HEK293 (cell line): ENCODE measurements at regions not wholly inside any gene's neighbourhood (a gene's known extent, or its start where the extent isn't known, plus 50 kb on each side); places are given as distances from the start of the nearest gene placed in this dataset.

Experiments
- CTCF ChIA-PET: fragments of 350-600 bp; formaldehyde crosslinking; extraction: SDS; loops from one replicate; lab custom pipeline; 2021; ENCODE audit warnings: antibody characterized with exemption; lab: Yijun Ruan, JAX
- POLR2A ChIA-PET: fragments of 300-600 bp; formaldehyde crosslinking; extraction: SDS; loops from one replicate; lab custom pipeline; 2020; ENCODE audit warnings: antibody characterized with exemption, inconsistent platforms; lab: Yijun Ruan, JAX
- H3K27ac ChIP-seq: fragments of 200-500 bp; sonication (Bioruptor generic); 2 replicates; pipeline ENCODE4 v1.5.1; 2014; ENCODE audit warnings: low read depth, low read length, control low read depth, inconsistent platforms; ENCODE audit errors: extremely low read depth
- H3K36me3 ChIP-seq, 2 experiments: fragments of 200-500 bp in 1 of 2; sonication (Bioruptor generic) in 1 of 2; 1 replicate in 1 of 2; 2 replicates in 1 of 2; pipeline ENCODE4 v1.5.1; 2014 to 2017; ENCODE audit warnings: inconsistent platforms in 2 of 2, low read length in 2 of 2; ENCODE audit not compliant: control insufficient read depth in 2 of 2, insufficient read depth in 1 of 2
- H3K4me1 ChIP-seq: fragments of 200-500 bp; sonication (Bioruptor generic); 2 replicates; pipeline ENCODE4 v1.5.1; 2014; ENCODE audit warnings: mild to moderate bottlenecking, low read length, inconsistent platforms; ENCODE audit not compliant: control insufficient read depth, insufficient read depth
- H3K4me3 ChIP-seq: 2 replicates; pipeline ENCODE4 v1.5.1; 2011; ENCODE audit warnings: low read depth, mild to moderate bottlenecking, control low read depth, low read length, moderate library complexity
- H3K9me3 ChIP-seq: fragments of 200-500 bp; sonication (Bioruptor generic); 2 replicates; pipeline ENCODE4 v1.5.1; 2014; ENCODE audit warnings: low read depth, low read length, inconsistent platforms; ENCODE audit not compliant: control insufficient read depth, insufficient read depth
- HOXD13 ChIP-seq: sonication (generic); formaldehyde crosslinking; IDR thresholded peaks from 2 replicates; pipeline ENCODE4 v1.8.0; 2022; ENCODE audit warnings: missing genetic modification reagents, borderline replicate concordance
- KLF9 ChIP-seq: fragments of 450-650 bp; formaldehyde crosslinking; IDR thresholded peaks from 2 replicates; pipeline ENCODE4 v1.5.1; 2016; ENCODE audit warnings: missing biosample characterization, missing genetic modification characterization, low read depth
- PRDM1 ChIP-seq: fragments of 450-650 bp; formaldehyde crosslinking; IDR thresholded peaks from 2 replicates; pipeline ENCODE4; 2016; ENCODE audit warnings: missing biosample characterization, missing genetic modification characterization
- REPIN1 ChIP-seq: fragments of 450-650 bp; formaldehyde crosslinking; IDR thresholded peaks from 2 replicates; pipeline ENCODE4 v1.5.1; 2017; ENCODE audit warnings: missing biosample characterization, missing genetic modification characterization, low read depth
- YY2 ChIP-seq: fragments of 450-650 bp; formaldehyde crosslinking; IDR thresholded peaks from 2 replicates; pipeline ENCODE4 v1.5.1; 2016; ENCODE audit warnings: missing biosample characterization, missing genetic modification characterization
- ZBTB1 ChIP-seq: fragments of 450-650 bp; formaldehyde crosslinking; IDR thresholded peaks from 2 replicates; pipeline ENCODE4 v1.5.1; 2016; ENCODE audit warnings: missing biosample characterization, missing genetic modification characterization
- ZBTB20 ChIP-seq: fragments of 450-650 bp; formaldehyde crosslinking; IDR thresholded peaks from 2 replicates; pipeline ENCODE4 v1.5.1; 2016; ENCODE audit warnings: missing biosample characterization, missing genetic modification characterization
- ZEB2 ChIP-seq: fragments of 450-650 bp; formaldehyde crosslinking; IDR thresholded peaks from 2 replicates; pipeline ENCODE4 v1.5.1; 2016; ENCODE audit warnings: missing biosample characterization, missing genetic modification characterization
- ZNF121 ChIP-seq: fragments of 450-650 bp; formaldehyde crosslinking; IDR thresholded peaks from 2 replicates; pipeline ENCODE4 v1.5.1; 2016; ENCODE audit warnings: missing biosample characterization, missing genetic modification characterization
- ZNF2 ChIP-seq: fragments of 450-650 bp; formaldehyde crosslinking; IDR thresholded peaks from 2 replicates; pipeline ENCODE4 v1.5.1; 2016; ENCODE audit warnings: missing biosample characterization, missing genetic modification characterization
- ZNF223 ChIP-seq: fragments of 450-650 bp; formaldehyde crosslinking; IDR thresholded peaks from 2 replicates; pipeline ENCODE4 v1.5.1; 2016; ENCODE audit warnings: missing biosample characterization, missing genetic modification characterization
- ZNF335 ChIP-seq: fragments of 450-650 bp; formaldehyde crosslinking; conservative IDR thresholded peaks from 2 replicates; pipeline ENCODE4 v1.5.1; 2016; ENCODE audit warnings: missing biosample characterization, missing genetic modification characterization
- ZNF341 ChIP-seq: fragments of 450-650 bp; formaldehyde crosslinking; IDR thresholded peaks from 2 replicates; pipeline ENCODE4; 2016; ENCODE audit warnings: low read depth, missing biosample characterization, missing genetic modification characterization
- ZNF354C ChIP-seq: fragments of 450-650 bp; formaldehyde crosslinking; IDR thresholded peaks from 2 replicates; pipeline ENCODE4 v1.5.1; 2016; ENCODE audit warnings: missing biosample characterization, missing genetic modification characterization, low read depth, borderline replicate concordance
- ZNF544 ChIP-seq: fragments of 450-650 bp; formaldehyde crosslinking; IDR thresholded peaks from 2 replicates; pipeline ENCODE4 v1.5.0; 2017; ENCODE audit warnings: missing biosample characterization, missing genetic modification characterization
- ZNF549 ChIP-seq: fragments of 450-650 bp; IDR thresholded peaks from 2 replicates; pipeline ENCODE4 v1.5.1; 2018; ENCODE audit warnings: missing biosample characterization, missing genetic modification characterization, mild to moderate bottlenecking, inconsistent platforms, moderate library complexity
- ZNF561 ChIP-seq: fragments of 450-650 bp; IDR thresholded peaks from 2 replicates; pipeline ENCODE4 v1.5.1; 2018; ENCODE audit warnings: missing biosample characterization, missing genetic modification characterization, borderline replicate concordance
- ZNF600 ChIP-seq: fragments of 450-650 bp; formaldehyde crosslinking; IDR thresholded peaks from 2 replicates; pipeline ENCODE4 v1.5.1; 2016; ENCODE audit warnings: missing biosample characterization, missing genetic modification characterization
- ZNF660 ChIP-seq: fragments of 450-650 bp; IDR thresholded peaks from 2 replicates; pipeline ENCODE4 v1.5.1; 2018; ENCODE audit warnings: missing biosample characterization, mild to moderate bottlenecking, missing genetic modification characterization
- ZNF777 ChIP-seq: fragments of 450-650 bp; formaldehyde crosslinking; IDR thresholded peaks from 2 replicates; pipeline ENCODE4 v1.5.1; 2017; ENCODE audit warnings: missing biosample characterization, missing genetic modification characterization, borderline replicate concordance
- TF ChIP-seq, protein P1 (sequence below): fragments of 450-650 bp; formaldehyde crosslinking; IDR thresholded peaks from 2 replicates; pipeline ENCODE4 v1.5.1; 2016; ENCODE audit warnings: missing biosample characterization, missing genetic modification characterization
- TF ChIP-seq, protein P2 (sequence below): sonication (generic); formaldehyde crosslinking; IDR thresholded peaks from 2 replicates; pipeline ENCODE4 v1.8.1; 2022; ENCODE audit warnings: mild to moderate bottlenecking, moderate library complexity, missing genetic modification reagents
- TF ChIP-seq, protein P3 (sequence below): fragments of 450-650 bp; formaldehyde crosslinking; IDR thresholded peaks from 2 replicates; pipeline ENCODE4 v1.5.1; 2017; ENCODE audit warnings: missing biosample characterization, missing genetic modification characterization
- TF ChIP-seq, protein P4 (sequence below): fragments of 450-650 bp; formaldehyde crosslinking; IDR thresholded peaks from 2 replicates; pipeline ENCODE4 v1.5.1; 2016; ENCODE audit warnings: missing biosample characterization, missing genetic modification characterization
- TF ChIP-seq, protein P5 (sequence below): fragments of 450-650 bp; IDR thresholded peaks from 2 replicates; pipeline ENCODE4 v1.5.1; 2018; ENCODE audit warnings: missing biosample characterization, missing genetic modification characterization
- TF ChIP-seq, protein P6 (sequence below): fragments of 450-650 bp; formaldehyde crosslinking; IDR thresholded peaks from 2 replicates; pipeline ENCODE4 v1.5.1; 2016; ENCODE audit warnings: missing biosample characterization, missing genetic modification characterization, borderline replicate concordance
- TF ChIP-seq, protein P7 (sequence below): fragments of 450-650 bp; formaldehyde crosslinking; IDR thresholded peaks from 2 replicates; pipeline ENCODE4 v1.5.1; 2016; ENCODE audit warnings: missing biosample characterization, missing genetic modification characterization

DNA sequence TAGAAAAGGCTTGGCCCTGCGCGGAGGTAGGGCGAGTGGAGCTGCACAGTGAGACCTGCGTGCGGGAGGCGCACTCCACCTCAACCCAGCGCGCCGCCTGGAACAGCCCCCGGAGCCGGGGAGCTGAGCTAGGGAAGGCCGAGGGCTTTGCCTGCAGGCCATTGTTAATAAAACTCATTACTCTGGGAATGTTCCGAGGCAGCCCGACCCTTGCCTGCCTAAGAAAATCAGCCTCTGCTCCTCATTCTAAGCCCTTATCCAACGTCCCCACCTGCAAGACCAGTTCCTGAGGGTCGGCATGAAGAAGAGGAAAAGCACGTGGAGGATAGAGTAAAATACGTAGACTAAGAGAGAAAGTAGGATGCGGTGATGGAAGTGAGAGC lies 55.3 kb downstream of the C7orf25 start:
- Histone ChIP-seq H3K9me3 (no peaks in the 10 kb centered on the region), H3K36me3 (no peaks in the 10 kb centered on the region), H3K27ac (peak overlapping the region; percentile 47; the same call in 1 of the 2 replicates), H3K4me1 (no peaks in the 10 kb centered on the region), H3K4me3 (peak overlapping the region; percentile 51)
- TF ChIP-seq, protein P1, sequence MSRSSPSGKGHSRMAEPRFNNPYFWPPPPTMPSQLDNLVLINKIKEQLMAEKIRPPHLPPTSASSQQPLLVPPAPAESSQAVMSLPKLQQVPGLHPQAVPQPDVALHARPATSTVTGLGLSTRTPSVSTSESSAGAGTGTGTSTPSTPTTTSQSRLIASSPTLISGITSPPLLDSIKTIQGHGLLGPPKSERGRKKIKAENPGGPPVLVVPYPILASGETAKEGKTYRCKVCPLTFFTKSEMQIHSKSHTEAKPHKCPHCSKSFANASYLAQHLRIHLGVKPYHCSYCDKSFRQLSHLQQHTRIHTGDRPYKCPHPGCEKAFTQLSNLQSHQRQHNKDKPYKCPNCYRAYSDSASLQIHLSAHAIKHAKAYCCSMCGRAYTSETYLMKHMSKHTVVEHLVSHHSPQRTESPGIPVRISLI, result peak; percentile 67
- peak; percentile 87 for TF ChIP-seq ZNF600
- TF ChIP-seq, protein P2, sequence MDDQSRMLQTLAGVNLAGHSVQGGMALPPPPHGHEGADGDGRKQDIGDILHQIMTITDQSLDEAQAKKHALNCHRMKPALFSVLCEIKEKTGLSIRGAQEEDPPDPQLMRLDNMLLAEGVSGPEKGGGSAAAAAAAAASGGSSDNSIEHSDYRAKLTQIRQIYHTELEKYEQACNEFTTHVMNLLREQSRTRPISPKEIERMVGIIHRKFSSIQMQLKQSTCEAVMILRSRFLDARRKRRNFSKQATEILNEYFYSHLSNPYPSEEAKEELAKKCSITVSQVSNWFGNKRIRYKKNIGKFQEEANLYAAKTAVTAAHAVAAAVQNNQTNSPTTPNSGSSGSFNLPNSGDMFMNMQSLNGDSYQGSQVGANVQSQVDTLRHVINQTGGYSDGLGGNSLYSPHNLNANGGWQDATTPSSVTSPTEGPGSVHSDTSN (CRISPR knock-in tag), result 0 out of 2 replicates have a peak, but pooled peaks have one; percentile 49
- TF ChIP-seq, protein P3, sequence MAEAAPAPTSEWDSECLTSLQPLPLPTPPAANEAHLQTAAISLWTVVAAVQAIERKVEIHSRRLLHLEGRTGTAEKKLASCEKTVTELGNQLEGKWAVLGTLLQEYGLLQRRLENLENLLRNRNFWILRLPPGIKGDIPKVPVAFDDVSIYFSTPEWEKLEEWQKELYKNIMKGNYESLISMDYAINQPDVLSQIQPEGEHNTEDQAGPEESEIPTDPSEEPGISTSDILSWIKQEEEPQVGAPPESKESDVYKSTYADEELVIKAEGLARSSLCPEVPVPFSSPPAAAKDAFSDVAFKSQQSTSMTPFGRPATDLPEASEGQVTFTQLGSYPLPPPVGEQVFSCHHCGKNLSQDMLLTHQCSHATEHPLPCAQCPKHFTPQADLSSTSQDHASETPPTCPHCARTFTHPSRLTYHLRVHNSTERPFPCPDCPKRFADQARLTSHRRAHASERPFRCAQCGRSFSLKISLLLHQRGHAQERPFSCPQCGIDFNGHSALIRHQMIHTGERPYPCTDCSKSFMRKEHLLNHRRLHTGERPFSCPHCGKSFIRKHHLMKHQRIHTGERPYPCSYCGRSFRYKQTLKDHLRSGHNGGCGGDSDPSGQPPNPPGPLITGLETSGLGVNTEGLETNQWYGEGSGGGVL, result no peak
- TF ChIP-seq, protein P4, sequence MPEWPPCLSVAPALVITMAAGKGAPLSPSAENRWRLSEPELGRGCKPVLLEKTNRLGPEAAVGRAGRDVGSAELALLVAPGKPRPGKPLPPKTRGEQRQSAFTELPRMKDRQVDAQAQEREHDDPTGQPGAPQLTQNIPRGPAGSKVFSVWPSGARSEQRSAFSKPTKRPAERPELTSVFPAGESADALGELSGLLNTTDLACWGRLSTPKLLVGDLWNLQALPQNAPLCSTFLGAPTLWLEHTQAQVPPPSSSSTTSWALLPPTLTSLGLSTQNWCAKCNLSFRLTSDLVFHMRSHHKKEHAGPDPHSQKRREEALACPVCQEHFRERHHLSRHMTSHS, result no peak
- TF ChIP-seq HOXD13 (CRISPR knock-in tag), result no peak
- TF ChIP-seq ZNF354C (tag by site-specific recombination), result no peak
- no peak for TF ChIP-seq ZEB2 (tag by site-specific recombination)
- TF ChIP-seq ZNF660, result 0 out of 2 replicates have a peak, but pooled peaks have one; percentile 7
- no peak for TF ChIP-seq ZBTB1
- TF ChIP-seq ZNF2 (tag by site-specific recombination), result peak; percentile 63; the same call in 1 of the 2 replicates
- peak; percentile 99; the same call in 1 of the 2 replicates for TF ChIP-seq ZNF335 (tag by site-specific recombination)
- TF ChIP-seq PRDM1, result peak; percentile 90
- no peak for TF ChIP-seq YY2 (tag by site-specific recombination)
- TF ChIP-seq ZNF549 (tag by site-specific recombination), result no peak
- TF ChIP-seq ZNF121, result 0 out of 2 replicates have a peak, but pooled peaks have one; percentile 29
- peak; percentile 91 for TF ChIP-seq ZNF341 (tag by site-specific recombination)
- TF ChIP-seq, protein P5, sequence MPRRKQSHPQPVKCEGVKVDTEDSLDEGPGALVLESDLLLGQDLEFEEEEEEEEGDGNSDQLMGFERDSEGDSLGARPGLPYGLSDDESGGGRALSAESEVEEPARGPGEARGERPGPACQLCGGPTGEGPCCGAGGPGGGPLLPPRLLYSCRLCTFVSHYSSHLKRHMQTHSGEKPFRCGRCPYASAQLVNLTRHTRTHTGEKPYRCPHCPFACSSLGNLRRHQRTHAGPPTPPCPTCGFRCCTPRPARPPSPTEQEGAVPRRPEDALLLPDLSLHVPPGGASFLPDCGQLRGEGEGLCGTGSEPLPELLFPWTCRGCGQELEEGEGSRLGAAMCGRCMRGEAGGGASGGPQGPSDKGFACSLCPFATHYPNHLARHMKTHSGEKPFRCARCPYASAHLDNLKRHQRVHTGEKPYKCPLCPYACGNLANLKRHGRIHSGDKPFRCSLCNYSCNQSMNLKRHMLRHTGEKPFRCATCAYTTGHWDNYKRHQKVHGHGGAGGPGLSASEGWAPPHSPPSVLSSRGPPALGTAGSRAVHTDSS (tag by site-specific recombination), result 0 out of 2 replicates have a peak, but pooled peaks have one; percentile 12
- CTCF ChIA-PET, result no interaction called here
- POLR2A ChIA-PET, result no interaction called here

DNA sequence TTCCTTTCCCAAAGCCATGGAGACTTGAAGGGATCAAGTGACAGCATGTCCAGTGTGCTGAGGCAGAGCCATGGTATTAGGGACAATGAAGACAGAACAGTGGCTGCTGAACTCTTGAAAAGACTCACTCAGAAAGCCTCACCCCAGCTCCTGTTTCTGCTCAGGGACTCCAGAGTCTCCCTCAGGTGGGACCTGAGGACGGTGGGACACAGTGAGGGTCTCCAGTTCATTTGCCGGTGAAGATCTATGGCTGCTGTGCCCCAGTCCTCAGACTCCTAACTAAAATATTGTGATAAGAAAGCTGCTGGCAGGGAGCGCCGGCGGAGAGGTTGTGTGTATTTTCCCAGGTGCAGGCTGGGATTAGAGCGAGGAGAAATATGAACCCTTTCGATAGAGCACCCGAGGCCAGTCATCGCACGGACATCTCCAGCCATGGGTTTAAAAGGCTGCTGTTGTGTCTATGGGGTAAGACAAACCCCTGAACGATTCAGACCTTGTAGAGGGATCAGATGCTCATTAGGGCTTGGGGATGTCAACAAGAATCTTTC lies 57.2 kb downstream of the C7orf25 start:
- H3K4me1 ChIP-seq, result no peaks in the 10 kb centered on the region
- H3K9me3 ChIP-seq, result no peaks in the 10 kb centered on the region
- H3K4me3 ChIP-seq, result no peak overlapping the region
- ChIA-PET CTCF (interaction anchor here (0.7 to 1.3 kb wide), 4 partner anchors 354 to 914 kb away, joined by 3 to 6 read pairs (median 3); partner anchors contain the start of gene STK17A), POLR2A (no interaction called here)
- no peak overlapping the region; the same call in 1 of the 2 replicates for H3K27ac ChIP-seq
- H3K36me3 ChIP-seq, result no peaks in the 10 kb centered on the region
- TF ChIP-seq ZBTB20 (tag by site-specific recombination), result peak; percentile 32; the same call in 1 of the 2 replicates
- TF ChIP-seq REPIN1 (tag by site-specific recombination), result no peak
- no peak for TF ChIP-seq ZNF544 (tag by site-specific recombination)
- TF ChIP-seq, protein P6, sequence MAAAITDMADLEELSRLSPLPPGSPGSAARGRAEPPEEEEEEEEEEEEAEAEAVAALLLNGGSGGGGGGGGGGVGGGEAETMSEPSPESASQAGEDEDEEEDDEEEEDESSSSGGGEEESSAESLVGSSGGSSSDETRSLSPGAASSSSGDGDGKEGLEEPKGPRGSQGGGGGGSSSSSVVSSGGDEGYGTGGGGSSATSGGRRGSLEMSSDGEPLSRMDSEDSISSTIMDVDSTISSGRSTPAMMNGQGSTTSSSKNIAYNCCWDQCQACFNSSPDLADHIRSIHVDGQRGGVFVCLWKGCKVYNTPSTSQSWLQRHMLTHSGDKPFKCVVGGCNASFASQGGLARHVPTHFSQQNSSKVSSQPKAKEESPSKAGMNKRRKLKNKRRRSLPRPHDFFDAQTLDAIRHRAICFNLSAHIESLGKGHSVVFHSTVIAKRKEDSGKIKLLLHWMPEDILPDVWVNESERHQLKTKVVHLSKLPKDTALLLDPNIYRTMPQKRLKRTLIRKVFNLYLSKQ (tag by site-specific recombination), result no peak
- no peak for TF ChIP-seq ZNF561 (tag by site-specific recombination)
- TF ChIP-seq ZNF777 (tag by site-specific recombination), result no peak
- TF ChIP-seq ZNF223 (tag by site-specific recombination), result no peak
- no peak for TF ChIP-seq KLF9 (tag by site-specific recombination)
- TF ChIP-seq, protein P7, sequence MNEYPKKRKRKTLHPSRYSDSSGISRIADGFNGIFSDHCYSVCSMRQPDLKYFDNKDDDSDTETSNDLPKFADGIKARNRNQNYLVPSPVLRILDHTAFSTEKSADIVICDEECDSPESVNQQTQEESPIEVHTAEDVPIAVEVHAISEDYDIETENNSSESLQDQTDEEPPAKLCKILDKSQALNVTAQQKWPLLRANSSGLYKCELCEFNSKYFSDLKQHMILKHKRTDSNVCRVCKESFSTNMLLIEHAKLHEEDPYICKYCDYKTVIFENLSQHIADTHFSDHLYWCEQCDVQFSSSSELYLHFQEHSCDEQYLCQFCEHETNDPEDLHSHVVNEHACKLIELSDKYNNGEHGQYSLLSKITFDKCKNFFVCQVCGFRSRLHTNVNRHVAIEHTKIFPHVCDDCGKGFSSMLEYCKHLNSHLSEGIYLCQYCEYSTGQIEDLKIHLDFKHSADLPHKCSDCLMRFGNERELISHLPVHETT (tag by site-specific recombination), result no peak
